GM12878 (cell line): ENCODE measurements at regions not wholly inside any gene's neighbourhood (a gene's known extent, or its start where the extent isn't known, plus 50 kb on each side); places are given as distances from the start of the nearest gene placed in this dataset.

ENCODE experiments used
- ATAC-seq: fragments of 200-7000 bp; cut with Tn5 transposase; 3 replicates; pipeline ENCODE4 v1.9.1; 2020; ENCODE audit warnings: mild to moderate bottlenecking, moderate library complexity
- BruUV-seq: library from RNA; stranded (reverse); fragments of 400-500 nt; replicated peaks from 2 replicates; lab custom pipeline; 2021; lab: Mats Ljungman, UMichigan
- CTCF ChIA-PET: fragments of 300-600 bp; sonication (Branson Sonifier 250); formaldehyde crosslinking; extraction: SDS; loops from one replicate; lab custom pipeline; 2021; ENCODE audit warnings: inconsistent platforms; lab: Yijun Ruan, JAX
- POLR2A ChIA-PET: fragments of 350-600 bp; formaldehyde crosslinking; extraction: SDS; loops from one replicate; lab custom pipeline; 2021; ENCODE audit warnings: inconsistent platforms; lab: Charles Lee
- RAD21 ChIA-PET: fragments of 300-600 bp; sonication (Branson Sonifier 250); formaldehyde crosslinking; loops from one replicate; lab custom pipeline; 2023; ENCODE audit warnings: antibody characterized with exemption; ENCODE audit not compliant: unreplicated experiment; lab: Charles Lee
- SMC1A ChIA-PET: fragments of 300-600 bp; sonication (Branson Sonifier 250); formaldehyde crosslinking; loops from one replicate; lab custom pipeline; 2023; ENCODE audit not compliant: unreplicated experiment, uncharacterized antibody; lab: Charles Lee
- DNase-seq: peaks from one replicate; pipeline ENCODE4 v3.0.0-alpha.2; 2011; ENCODE audit warnings: low read depth, low spot score
- FAIRE-seq: peaks from 3 replicates; lab custom pipeline; 2011; peaks lifted over from hg19 to GRCh38; lab: Jason Lieb, UNC
- H2AFZ ChIP-seq: 2 replicates; pipeline ENCODE4 v1.6.0; 2011; ENCODE audit warnings: low read depth, low read length, control low read depth; ENCODE audit not compliant: control insufficient read depth
- H3K27ac ChIP-seq: 2 replicates; pipeline ENCODE4 v1.5.1; 2011; ENCODE audit warnings: control low read depth; ENCODE audit not compliant: control insufficient read depth, insufficient read depth
- H3K27me3 ChIP-seq, 2 experiments: replicated peaks in 1 of 2; 2 replicates each; pipeline versions ENCODE4 v1.6.0 to v1.6.1; 2011; ENCODE audit warnings: low read length in 1 of 2; ENCODE audit not compliant: control insufficient read depth in 2 of 2, insufficient read depth in 2 of 2
- H3K36me3 ChIP-seq, 2 experiments: 2 replicates each; pipeline ENCODE4 v1.5.1; 2011; ENCODE audit warnings: low read length in 1 of 2; ENCODE audit not compliant: control insufficient read depth in 2 of 2, insufficient read depth in 2 of 2
- H3K4me1 ChIP-seq: 2 replicates; pipeline ENCODE4 v1.6.1; 2011; ENCODE audit warnings: mild to moderate bottlenecking, low read length, moderate library complexity, mixed read lengths; ENCODE audit not compliant: control insufficient read depth, insufficient read depth
- H3K4me2 ChIP-seq: 2 replicates; pipeline ENCODE4 v1.6.0; 2011; ENCODE audit warnings: control low read depth; ENCODE audit not compliant: control insufficient read depth, insufficient read depth
- H3K4me3 ChIP-seq: fragments of 200-600 bp; sonication (generic); 2 replicates; pipeline ENCODE4 v1.5.1; 2016
- H3K79me2 ChIP-seq: 2 replicates; pipeline ENCODE4 v1.6.0; 2011; ENCODE audit warnings: low read length; ENCODE audit not compliant: control insufficient read depth, insufficient read depth
- H3K9ac ChIP-seq: 2 replicates; pipeline ENCODE4 v1.8.0; 2011; ENCODE audit warnings: low read length, control low read depth, mixed read lengths; ENCODE audit not compliant: control insufficient read depth, insufficient read depth
- H3K9me3 ChIP-seq: replicated peaks from 3 replicates; pipeline ENCODE4 v1.5.1; 2011; ENCODE audit warnings: mild to moderate bottlenecking, low read length; ENCODE audit not compliant: control insufficient read depth, insufficient read depth
- H4K20me1 ChIP-seq: 2 replicates; pipeline ENCODE4 v1.6.0; 2011; ENCODE audit not compliant: control insufficient read depth, insufficient read depth
- ASH2L ChIP-seq: fragments of 300-600, 200-600 bp; sonication (generic); IDR thresholded peaks from 2 replicates; pipeline ENCODE4 v1.6.1; 2017; ENCODE audit warnings: low read depth, mild to moderate bottlenecking, borderline replicate concordance
- CUX1 ChIP-seq: IDR thresholded peaks from 2 replicates; pipeline ENCODE4 v1.6.1; 2012; ENCODE audit warnings: improper control_type of control experiment, low read depth, low read length; ENCODE audit not compliant: insufficient replicate concordance
- ETV6 ChIP-seq, 2 experiments: fragments of 450-650 bp in 1 of 2; IDR thresholded peaks in 1 of 2; conservative IDR thresholded peaks in 1 of 2; 2 replicates each; pipeline ENCODE4 v1.6.1; 2014; ENCODE audit warnings: antibody characterized with exemption in 1 of 2, borderline replicate concordance in 1 of 2, low read depth in 1 of 2, mild to moderate bottlenecking in 1 of 2, moderate library complexity in 1 of 2
- IKZF2 ChIP-seq, 2 experiments: fragments of 450-650 bp; IDR thresholded peaks; 2 replicates each; pipeline ENCODE4 v1.6.1; 2017; ENCODE audit warnings: mild to moderate bottlenecking in 2 of 2, moderate library complexity in 2 of 2
- NKRF ChIP-seq: fragments of 450-650 bp; conservative IDR thresholded peaks from 2 replicates; pipeline ENCODE4 v1.6.1; 2017; ENCODE audit warnings: mild to moderate bottlenecking, moderate library complexity
- RB1 ChIP-seq: fragments of 450-650 bp; formaldehyde crosslinking; IDR thresholded peaks from 2 replicates; pipeline ENCODE4 v1.6.1; 2017; ENCODE audit warnings: mild to moderate bottlenecking, borderline replicate concordance
- STAT3 ChIP-seq: IDR thresholded peaks from 2 replicates; pipeline ENCODE4 v1.6.1; 2011; ENCODE audit warnings: low read depth, low read length, improper control_type of control experiment
- YY1 ChIP-seq: IDR thresholded peaks from 2 replicates; pipeline ENCODE4 v1.6.1; 2011; ENCODE audit warnings: low read depth, mild to moderate bottlenecking, low read length
- ZNF24 ChIP-seq: fragments of 450-650 bp; IDR thresholded peaks from 2 replicates; pipeline ENCODE4 v1.6.1; 2017; ENCODE audit warnings: antibody characterized with exemption, mild to moderate bottlenecking
- ZZZ3 ChIP-seq: IDR thresholded peaks from 2 replicates; pipeline ENCODE4 v1.6.1; 2011; ENCODE audit warnings: low read depth; ENCODE audit not compliant: control insufficient read depth, insufficient read length
- WGBS: methylation state at CpG from one replicate; pipeline ENCODE4 v1.1.6; 2016; ENCODE audit warnings: low lambda C conversion rate; ENCODE audit not compliant: insufficient replicate concordance, insufficient coverage; ENCODE audit errors: missing lambda C conversion rate; 5-methylcytosine and 5-hydroxymethylcytosine counted together
- in situ Hi-C: fragments of 300-500 bp; cut with MboI; formaldehyde crosslinking; loops from 9 replicates; pipeline ENCODE4 v1.14.3; 2018; ENCODE audit warnings: mixed read lengths
- intact Hi-C: fragments of 100-400 bp; cut with micrococcal nuclease; formaldehyde crosslinking; loops from one replicate; pipeline ENCODE4 v1.14.2; 2022; ENCODE audit not compliant: unreplicated experiment

GRCh38 chr13:73223372-73223781, 164.6 kb downstream of the KLF5 start (continued):
- TF ChIP-seq IKZF2 (IDR thresholded peaks at IDR 0.05) (peak in 1 of 2 experiments; percentile 40; a peak in 1 of 4 replicates), NKRF (no peak), ETV6 (conservative IDR thresholded peaks at IDR 0.05 in 1 of 2, IDR thresholded peaks at IDR 0.05 in 1 of 2; ENCODE audit: borderline replicate concordance in 1 of 2, low read depth in 1 of 2) (no peak), ZNF24 (no peak), YY1 (0 out of 2 replicates have a peak, but pooled peaks have one; percentile 14)

GRCh38 chr13:73222627-73223305, 164.0 kb downstream of the KLF5 start:
- no peak for FAIRE-seq
- 55% methylated on average over 6 of the region's 6 CpGs for WGBS

More at GRCh38 chr13:73222627-73223305, 164.0 kb downstream of the KLF5 start:
- H4K20me1 ChIP-seq = no peaks in the 10 kb centered on the region
- H3K9ac ChIP-seq = no peak overlapping the region
- no peak overlapping the region for H3K27ac ChIP-seq
- TF ChIP-seq CUX1 = no peak
- no peak for TF ChIP-seq ASH2L
- no peak for TF ChIP-seq ZZZ3
- no peak for TF ChIP-seq RB1
- TF ChIP-seq STAT3 = no peak
- TF ChIP-seq IKZF2 (IDR thresholded peaks at IDR 0.05) = no peak
- ATAC-seq (peak; percentile 16; the same call in 2 of the 3 replicates), DNase-seq (no peak)
- intact Hi-C loops (loop anchor here (10.0 kb wide), 1 partner anchor 482 kb away; no protein-coding TSS in a partner anchor), in situ Hi-C loops (no loop called here)
- H2AFZ ChIP-seq = no peak overlapping the region
- ChIA-PET CTCF (no interaction called here), POLR2A (no interaction called here), RAD21 (no interaction called here), SMC1A (no interaction called here)
- no peak overlapping the region for H3K4me2 ChIP-seq
- no peaks in the 10 kb centered on the region for H3K9me3 ChIP-seq
- no peak overlapping the region for H3K4me3 ChIP-seq
- no peaks in the 10 kb centered on the region for H3K79me2 ChIP-seq
- H3K27me3 ChIP-seq = no peaks in the 10 kb centered on the region; a peak in 1 of 4 replicates
- H3K4me1 ChIP-seq = peaks cover 5% of the 10 kb centered on the region
- no peaks in the 10 kb centered on the region for H3K36me3 ChIP-seq
- no TSS peak for BruUV-seq
